ENCODE measurements at regions not wholly inside any gene's neighbourhood (a gene's known extent, or its start where the extent isn't known, plus 50 kb on each side); places are given as distances from the start of the nearest gene placed in this dataset.
A peak's percentile ranks its signal among the peaks of the same experiment; 100 is the strongest.

- H3K9me3 ChIP-seq (ENCODE audit: low read depth, low read length): no peaks in the 10 kb centered on the region
- no peak for DNase-seq (ENCODE audit: insufficient read length, low spot score, missing footprints)
- no peaks in the 10 kb centered on the region for H3K79me2 ChIP-seq (ENCODE audit: insufficient read depth, low read length)
- peak overlapping the region; percentile 81 for H2AFZ ChIP-seq (ENCODE audit: low read length)
- H3K4me3 ChIP-seq (ENCODE audit: insufficient read depth, low read length): peak overlapping the region; percentile 65
- H3K4me1 ChIP-seq (ENCODE audit: insufficient read depth, low read length): peaks cover 11% of the 10 kb centered on the region
- no peak overlapping the region for H3K27ac ChIP-seq (ENCODE audit: low read depth, low read length)
- H3K4me2 ChIP-seq (ENCODE audit: insufficient read depth, low read length): peak overlapping the region; percentile 85
- no peaks in the 10 kb centered on the region for H3K36me3 ChIP-seq (ENCODE audit: insufficient read depth, low read length)
- H4K20me1 ChIP-seq (ENCODE audit: insufficient read depth, low read length): no peaks in the 10 kb centered on the region
- no peak for TF ChIP-seq CTCF (IDR thresholded peaks at IDR 0.05; ENCODE audit: extremely low read depth, low read depth, low read length)
- H3K27me3 ChIP-seq (ENCODE audit: insufficient read depth, low read length): peaks cover 19% of the 10 kb centered on the region
These were observed 125.3 kb downstream of the TMEM174 start for GRCh38 chr5:73298251-73298771.

GRCh38 chr5:73297430-73297829 is 124.4 kb downstream of the TMEM174 start:
- Histone ChIP-seq H3K27me3 (ENCODE audit: insufficient read depth, low read length) (peaks cover 19% of the 10 kb centered on the region), H2AFZ (ENCODE audit: low read length) (no peak overlapping the region), H3K4me3 (ENCODE audit: insufficient read depth, low read length) (no peak overlapping the region), H3K79me2 (ENCODE audit: insufficient read depth, low read length) (no peaks in the 10 kb centered on the region), H3K4me2 (ENCODE audit: insufficient read depth, low read length) (no peak overlapping the region), H3K27ac (ENCODE audit: low read depth, low read length) (no peak overlapping the region), H3K9me3 (ENCODE audit: low read depth, low read length) (no peaks in the 10 kb centered on the region), H4K20me1 (ENCODE audit: insufficient read depth, low read length) (no peaks in the 10 kb centered on the region), H3K4me1 (ENCODE audit: insufficient read depth, low read length) (peaks cover 11% of the 10 kb centered on the region), H3K36me3 (ENCODE audit: insufficient read depth, low read length) (no peaks in the 10 kb centered on the region)
- TF ChIP-seq CTCF (IDR thresholded peaks at IDR 0.05; ENCODE audit: extremely low read depth, low read depth, low read length): peak; percentile 4
- DNase-seq (ENCODE audit: insufficient read length, low spot score, missing footprints): peak; percentile 90

GRCh38 chr5:73296772-73297171 is 123.8 kb downstream of the TMEM174 start:
- no peaks in the 10 kb centered on the region for H3K9me3 ChIP-seq (ENCODE audit: low read depth, low read length)
- H3K4me1 ChIP-seq (ENCODE audit: insufficient read depth, low read length): peaks cover 11% of the 10 kb centered on the region
- no peak overlapping the region for H3K4me3 ChIP-seq (ENCODE audit: insufficient read depth, low read length)
- H3K36me3 ChIP-seq (ENCODE audit: insufficient read depth, low read length): no peaks in the 10 kb centered on the region
- DNase-seq (ENCODE audit: insufficient read length, low spot score, missing footprints): peak; percentile 97
- no peaks in the 10 kb centered on the region for H4K20me1 ChIP-seq (ENCODE audit: insufficient read depth, low read length)
- TF ChIP-seq CTCF (IDR thresholded peaks at IDR 0.05; ENCODE audit: extremely low read depth, low read depth, low read length): no peak
- no peak overlapping the region for H3K27ac ChIP-seq (ENCODE audit: low read depth, low read length)
- H3K4me2 ChIP-seq (ENCODE audit: insufficient read depth, low read length): no peak overlapping the region
- H3K27me3 ChIP-seq (ENCODE audit: insufficient read depth, low read length): peaks cover 19% of the 10 kb centered on the region
- H3K79me2 ChIP-seq (ENCODE audit: insufficient read depth, low read length): no peaks in the 10 kb centered on the region
- no peak overlapping the region for H2AFZ ChIP-seq (ENCODE audit: low read length)

- Histone ChIP-seq H4K20me1 (ENCODE audit: insufficient read depth, low read length) (no peaks in the 10 kb centered on the region), H3K4me2 (ENCODE audit: insufficient read depth, low read length) (no peak overlapping the region), H3K36me3 (ENCODE audit: insufficient read depth, low read length) (no peaks in the 10 kb centered on the region), H3K4me3 (ENCODE audit: insufficient read depth, low read length) (no peak overlapping the region), H3K9me3 (ENCODE audit: low read depth, low read length) (no peaks in the 10 kb centered on the region), H3K4me1 (ENCODE audit: insufficient read depth, low read length) (peaks cover 11% of the 10 kb centered on the region), H3K79me2 (ENCODE audit: insufficient read depth, low read length) (no peaks in the 10 kb centered on the region), H2AFZ (ENCODE audit: low read length) (no peak overlapping the region), H3K27ac (ENCODE audit: low read depth, low read length) (no peak overlapping the region), H3K27me3 (ENCODE audit: insufficient read depth, low read length) (peaks cover 19% of the 10 kb centered on the region)
- no peak for TF ChIP-seq CTCF (IDR thresholded peaks at IDR 0.05; ENCODE audit: extremely low read depth, low read depth, low read length)
- no peak for DNase-seq (ENCODE audit: insufficient read length, low spot score, missing footprints)
These were observed 122.9 kb downstream of the TMEM174 start for GRCh38 chr5:73295921-73296320.
